HepG2 (cell line): ENCODE measurements at regions not wholly inside any gene's neighbourhood (a gene's known extent, or its start where the extent isn't known, plus 50 kb on each side); places are given as distances from the start of the nearest gene placed in this dataset.

ENCODE experiments used
- ZNF687 ChIP-seq: sonication (generic); formaldehyde crosslinking; IDR thresholded peaks from 2 replicates; pipeline ENCODE4 v1.5.1; 2020; ENCODE audit warnings: mild to moderate bottlenecking, missing genetic modification reagents, moderate library complexity
- TF ChIP-seq, protein P1 (sequence below): IDR thresholded peaks from 2 replicates; pipeline ENCODE4 v1.6.1; 2016; ENCODE audit warnings: missing genetic modification reagents, missing compliant biosample characterization
- TF ChIP-seq, protein P2 (sequence below): sonication (generic); formaldehyde crosslinking; IDR thresholded peaks from 2 replicates; pipeline ENCODE4 v1.4.0; 2020; ENCODE audit warnings: missing genetic modification reagents

- TF ChIP-seq, protein P1, sequence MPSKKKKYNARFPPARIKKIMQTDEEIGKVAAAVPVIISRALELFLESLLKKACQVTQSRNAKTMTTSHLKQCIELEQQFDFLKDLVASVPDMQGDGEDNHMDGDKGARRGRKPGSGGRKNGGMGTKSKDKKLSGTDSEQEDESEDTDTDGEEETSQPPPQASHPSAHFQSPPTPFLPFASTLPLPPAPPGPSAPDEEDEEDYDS (CRISPR knock-in tag): no peak
- no peak for TF ChIP-seq ZNF687 (CRISPR knock-in tag)
- TF ChIP-seq, protein P2, sequence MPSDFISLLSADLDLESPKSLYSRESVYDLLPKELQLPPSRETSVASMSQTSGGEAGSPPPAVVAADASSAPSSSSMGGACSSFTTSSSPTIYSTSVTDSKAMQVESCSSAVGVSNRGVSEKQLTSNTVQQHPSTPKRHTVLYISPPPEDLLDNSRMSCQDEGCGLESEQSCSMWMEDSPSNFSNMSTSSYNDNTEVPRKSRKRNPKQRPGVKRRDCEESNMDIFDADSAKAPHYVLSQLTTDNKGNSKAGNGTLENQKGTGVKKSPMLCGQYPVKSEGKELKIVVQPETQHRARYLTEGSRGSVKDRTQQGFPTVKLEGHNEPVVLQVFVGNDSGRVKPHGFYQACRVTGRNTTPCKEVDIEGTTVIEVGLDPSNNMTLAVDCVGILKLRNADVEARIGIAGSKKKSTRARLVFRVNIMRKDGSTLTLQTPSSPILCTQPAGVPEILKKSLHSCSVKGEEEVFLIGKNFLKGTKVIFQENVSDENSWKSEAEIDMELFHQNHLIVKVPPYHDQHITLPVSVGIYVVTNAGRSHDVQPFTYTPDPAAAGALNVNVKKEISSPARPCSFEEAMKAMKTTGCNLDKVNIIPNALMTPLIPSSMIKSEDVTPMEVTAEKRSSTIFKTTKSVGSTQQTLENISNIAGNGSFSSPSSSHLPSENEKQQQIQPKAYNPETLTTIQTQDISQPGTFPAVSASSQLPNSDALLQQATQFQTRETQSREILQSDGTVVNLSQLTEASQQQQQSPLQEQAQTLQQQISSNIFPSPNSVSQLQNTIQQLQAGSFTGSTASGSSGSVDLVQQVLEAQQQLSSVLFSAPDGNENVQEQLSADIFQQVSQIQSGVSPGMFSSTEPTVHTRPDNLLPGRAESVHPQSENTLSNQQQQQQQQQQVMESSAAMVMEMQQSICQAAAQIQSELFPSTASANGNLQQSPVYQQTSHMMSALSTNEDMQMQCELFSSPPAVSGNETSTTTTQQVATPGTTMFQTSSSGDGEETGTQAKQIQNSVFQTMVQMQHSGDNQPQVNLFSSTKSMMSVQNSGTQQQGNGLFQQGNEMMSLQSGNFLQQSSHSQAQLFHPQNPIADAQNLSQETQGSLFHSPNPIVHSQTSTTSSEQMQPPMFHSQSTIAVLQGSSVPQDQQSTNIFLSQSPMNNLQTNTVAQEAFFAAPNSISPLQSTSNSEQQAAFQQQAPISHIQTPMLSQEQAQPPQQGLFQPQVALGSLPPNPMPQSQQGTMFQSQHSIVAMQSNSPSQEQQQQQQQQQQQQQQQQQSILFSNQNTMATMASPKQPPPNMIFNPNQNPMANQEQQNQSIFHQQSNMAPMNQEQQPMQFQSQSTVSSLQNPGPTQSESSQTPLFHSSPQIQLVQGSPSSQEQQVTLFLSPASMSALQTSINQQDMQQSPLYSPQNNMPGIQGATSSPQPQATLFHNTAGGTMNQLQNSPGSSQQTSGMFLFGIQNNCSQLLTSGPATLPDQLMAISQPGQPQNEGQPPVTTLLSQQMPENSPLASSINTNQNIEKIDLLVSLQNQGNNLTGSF (CRISPR knock-in tag): no peak
Observed at GRCh38 chr13:68690567-68690966, 1417.1 kb upstream of the ATXN8OS start (continued).
